Cardiac muscle cell (in vitro differentiated cells and primary cell): ENCODE measurements at regions not wholly inside any gene's neighbourhood (a gene's known extent, or its start where the extent isn't known, plus 50 kb on each side); places are given as distances from the start of the nearest gene placed in this dataset.

Experiments
- DNase-seq, 2 donors: peaks; one replicate each; pipeline versions ENCODE4 v3.0.0 to v3.0.0-alpha.2; 2010 to 2017; ENCODE audit warnings: low read depth in 1 of 2, low spot score in 1 of 2
- H3K27ac ChIP-seq: fragments of 200-600 bp; sonication (generic); 2 replicates; pipeline ENCODE4 v1.5.1; 2016
- H3K27me3 ChIP-seq: fragments of 200-600 bp; sonication (generic); 2 replicates; pipeline ENCODE4 v1.6.0; 2016; ENCODE audit warnings: control low read depth
- H3K36me3 ChIP-seq: fragments of 200-600 bp; sonication (generic); 2 replicates; pipeline ENCODE4 v1.5.1; 2016; ENCODE audit warnings: control low read depth
- H3K4me1 ChIP-seq: fragments of 200-600 bp; sonication (generic); 2 replicates; pipeline ENCODE4 v1.8.1; 2017; ENCODE audit warnings: low read depth, mild to moderate bottlenecking, mixed run types
- H3K4me3 ChIP-seq: fragments of 200-600 bp; sonication (generic); 2 replicates; pipeline ENCODE4 v1.5.1; 2016; ENCODE audit warnings: mild to moderate bottlenecking
- H3K9me3 ChIP-seq: fragments of 200-600 bp; sonication (generic); 2 replicates; pipeline ENCODE4 v1.5.1; 2017; ENCODE audit warnings: low read depth, mild to moderate bottlenecking, control low read depth
- TF ChIP-seq, protein P1 (sequence below): IDR thresholded peaks from 2 replicates; pipeline ENCODE4 v1.5.1; 2012; ENCODE audit warnings: low read depth, mild to moderate bottlenecking, low read length

DNA sequence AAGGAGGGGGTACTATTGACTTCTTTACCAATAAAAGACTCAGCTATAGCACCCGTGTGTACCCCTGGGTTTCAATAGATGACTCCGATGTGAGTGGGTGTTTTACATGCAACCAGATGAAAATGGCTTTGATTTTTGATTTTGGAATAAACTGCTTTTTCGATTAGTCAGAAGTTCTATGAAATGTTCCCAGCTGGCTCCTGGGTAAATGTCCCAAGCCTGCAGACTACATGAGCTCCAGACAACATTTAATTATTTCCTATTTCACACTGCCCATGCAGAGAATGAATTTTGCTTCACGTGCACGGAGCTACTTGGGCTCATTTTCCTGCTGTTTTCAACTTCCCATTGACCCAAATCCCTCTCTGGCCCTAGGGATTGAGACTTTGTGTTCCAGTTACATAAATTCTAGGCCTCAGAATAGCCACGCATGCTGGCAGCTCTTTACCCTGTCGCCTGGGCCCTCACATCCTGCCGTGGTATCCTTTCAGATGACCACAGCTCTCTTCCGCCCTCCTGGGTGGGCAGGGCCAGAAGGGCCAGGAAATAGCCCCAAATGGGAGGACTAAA, 59.7 kb downstream of the GPR6 start:
- Histone ChIP-seq H3K9me3 (no peaks in the 10 kb centered on the region), H3K4me3 (no peak overlapping the region), H3K27ac (no peak overlapping the region), H3K36me3 (no peaks in the 10 kb centered on the region), H3K4me1 (no peaks in the 10 kb centered on the region), H3K27me3 (no peaks in the 10 kb centered on the region)
- DNase-seq, result no peak
- TF ChIP-seq, protein P1, sequence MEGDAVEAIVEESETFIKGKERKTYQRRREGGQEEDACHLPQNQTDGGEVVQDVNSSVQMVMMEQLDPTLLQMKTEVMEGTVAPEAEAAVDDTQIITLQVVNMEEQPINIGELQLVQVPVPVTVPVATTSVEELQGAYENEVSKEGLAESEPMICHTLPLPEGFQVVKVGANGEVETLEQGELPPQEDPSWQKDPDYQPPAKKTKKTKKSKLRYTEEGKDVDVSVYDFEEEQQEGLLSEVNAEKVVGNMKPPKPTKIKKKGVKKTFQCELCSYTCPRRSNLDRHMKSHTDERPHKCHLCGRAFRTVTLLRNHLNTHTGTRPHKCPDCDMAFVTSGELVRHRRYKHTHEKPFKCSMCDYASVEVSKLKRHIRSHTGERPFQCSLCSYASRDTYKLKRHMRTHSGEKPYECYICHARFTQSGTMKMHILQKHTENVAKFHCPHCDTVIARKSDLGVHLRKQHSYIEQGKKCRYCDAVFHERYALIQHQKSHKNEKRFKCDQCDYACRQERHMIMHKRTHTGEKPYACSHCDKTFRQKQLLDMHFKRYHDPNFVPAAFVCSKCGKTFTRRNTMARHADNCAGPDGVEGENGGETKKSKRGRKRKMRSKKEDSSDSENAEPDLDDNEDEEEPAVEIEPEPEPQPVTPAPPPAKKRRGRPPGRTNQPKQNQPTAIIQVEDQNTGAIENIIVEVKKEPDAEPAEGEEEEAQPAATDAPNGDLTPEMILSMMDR, result no peak

DNA sequence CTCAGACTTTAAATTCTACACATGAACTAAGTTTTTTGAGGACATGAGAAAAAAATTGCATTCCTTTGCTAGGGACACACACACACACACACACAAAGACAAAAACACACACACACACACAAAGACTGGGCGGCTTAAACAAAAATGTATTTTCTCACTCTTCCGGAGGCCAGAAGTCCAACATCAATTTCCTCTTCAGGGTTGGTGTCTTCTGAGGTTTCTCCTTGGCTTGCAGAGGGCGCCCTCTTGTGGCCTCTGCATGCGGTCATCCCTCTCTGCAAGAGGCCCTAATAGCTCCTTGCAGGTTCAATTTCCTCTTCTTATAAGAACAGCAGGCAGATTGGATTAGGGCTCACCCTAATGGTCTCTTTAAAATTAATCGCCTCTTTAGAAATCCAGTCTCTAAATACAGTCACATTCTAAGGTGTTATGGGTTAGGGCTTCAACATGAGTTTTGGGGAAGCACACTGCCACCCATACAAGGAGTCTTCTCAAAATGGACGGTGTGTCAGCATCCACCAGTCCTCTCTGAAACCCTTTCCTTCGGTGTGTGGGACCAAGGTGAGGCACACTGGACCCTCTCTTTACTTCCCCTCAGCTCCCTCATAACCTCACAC, 61.4 kb downstream of the GPR6 start:
- H3K27me3 ChIP-seq, result no peaks in the 10 kb centered on the region
- H3K36me3 ChIP-seq, result no peaks in the 10 kb centered on the region
- peak; percentile 87 to 95 for DNase-seq
- TF ChIP-seq, protein P1, result peak; percentile 94
- H3K4me1 ChIP-seq, result no peaks in the 10 kb centered on the region
- no peak overlapping the region for H3K4me3 ChIP-seq
- H3K9me3 ChIP-seq, result no peaks in the 10 kb centered on the region
- H3K27ac ChIP-seq, result no peak overlapping the region

DNA sequence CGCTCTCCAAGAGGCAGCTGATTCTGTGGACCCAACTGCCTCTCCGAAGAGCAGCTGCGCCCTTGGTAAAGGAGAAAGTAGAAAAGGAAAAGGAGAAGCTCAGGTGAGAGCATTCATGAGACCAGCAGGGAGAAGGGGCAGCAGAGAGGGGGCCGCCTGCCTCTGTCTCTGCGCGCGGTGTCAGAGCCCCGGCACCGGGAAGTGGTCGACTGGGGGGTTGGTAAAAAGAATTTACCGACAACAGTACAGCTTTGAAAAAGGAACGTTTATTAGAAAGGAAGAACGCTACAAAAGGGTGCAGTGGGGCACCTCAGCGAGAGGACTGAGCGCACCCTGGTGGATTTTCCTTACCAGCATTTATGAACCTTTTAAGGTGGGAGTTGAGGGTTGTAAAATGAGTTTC, 61.9 kb downstream of the GPR6 start:
- Histone ChIP-seq H3K27me3 (no peaks in the 10 kb centered on the region), H3K4me3 (no peak overlapping the region), H3K27ac (no peak overlapping the region), H3K36me3 (no peaks in the 10 kb centered on the region), H3K9me3 (no peaks in the 10 kb centered on the region), H3K4me1 (no peaks in the 10 kb centered on the region)
- TF ChIP-seq, protein P1, result peak; percentile 40
- DNase-seq, result peak; percentile 37 to 48

DNA sequence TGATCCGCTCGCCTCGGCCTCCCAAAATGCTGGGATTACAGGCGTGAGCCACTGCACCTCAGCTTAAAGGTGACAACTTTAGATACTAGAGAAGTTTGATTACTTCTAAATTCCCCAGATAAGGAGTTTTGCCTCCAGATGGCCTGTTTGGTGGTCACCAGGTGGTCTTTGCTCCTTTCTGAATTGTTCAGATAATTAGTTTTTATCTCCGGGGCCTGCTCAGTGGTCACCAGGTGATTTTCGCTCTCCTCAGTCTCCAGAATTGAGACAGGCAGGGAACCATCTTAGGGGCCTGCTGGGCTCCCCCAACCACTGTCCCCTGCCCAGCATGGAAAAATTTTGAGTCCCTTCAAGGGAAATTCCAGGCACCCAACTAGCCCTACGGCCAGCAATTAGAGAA, 62.6 kb downstream of the GPR6 start:
- Histone ChIP-seq H3K27me3 (no peaks in the 10 kb centered on the region), H3K9me3 (no peaks in the 10 kb centered on the region), H3K4me3 (no peak overlapping the region), H3K27ac (no peak overlapping the region), H3K36me3 (no peaks in the 10 kb centered on the region), H3K4me1 (no peaks in the 10 kb centered on the region)
- TF ChIP-seq, protein P1, result no peak
- no peak for DNase-seq

DNA sequence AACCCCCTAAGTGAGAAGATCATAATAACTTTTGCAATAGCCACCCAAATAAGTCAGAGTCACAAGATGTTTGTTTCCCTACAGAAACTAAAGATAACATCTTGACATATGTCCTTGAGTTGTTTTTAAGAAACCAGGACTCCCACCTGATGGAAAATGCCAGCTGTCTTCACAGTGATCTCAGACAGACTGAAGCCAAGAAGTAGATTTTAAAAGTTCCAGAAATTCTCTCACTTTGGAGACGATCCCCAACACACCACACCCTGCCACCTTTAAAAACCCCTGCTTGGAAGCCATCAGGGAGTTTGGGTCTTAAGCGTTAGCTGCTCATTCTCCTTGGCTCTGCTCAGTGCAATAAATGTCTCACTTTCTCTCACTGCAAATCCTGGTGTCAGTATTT, 63.0 kb downstream of the GPR6 start:
- H3K27me3 ChIP-seq, result no peaks in the 10 kb centered on the region
- no peaks in the 10 kb centered on the region for H3K9me3 ChIP-seq
- DNase-seq, result no peak
- no peak overlapping the region for H3K27ac ChIP-seq
- H3K36me3 ChIP-seq, result no peaks in the 10 kb centered on the region
- no peaks in the 10 kb centered on the region for H3K4me1 ChIP-seq
- no peak overlapping the region for H3K4me3 ChIP-seq
- TF ChIP-seq, protein P1, result no peak

DNA sequence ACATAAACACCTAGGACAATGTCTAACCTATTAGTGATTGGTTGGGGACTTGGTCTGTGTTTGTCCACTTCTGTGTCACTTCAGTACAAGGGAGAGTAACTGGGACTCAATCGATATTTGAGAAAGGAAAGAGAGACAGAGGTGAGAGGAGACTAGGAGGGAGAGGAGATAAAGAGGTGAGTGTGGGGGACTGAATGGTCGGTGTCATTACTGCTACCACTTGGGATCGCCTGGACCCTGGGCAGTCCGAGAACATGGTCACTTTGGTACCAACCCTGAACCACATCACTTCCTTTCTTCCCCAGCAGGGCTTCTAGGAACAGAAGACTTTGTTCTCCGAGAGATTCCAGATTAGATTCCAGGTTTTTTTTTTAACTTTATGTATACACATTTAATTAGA, 63.7 kb downstream of the GPR6 start:
- no peak for DNase-seq
- Histone ChIP-seq H3K27ac (no peak overlapping the region), H3K36me3 (no peaks in the 10 kb centered on the region), H3K4me1 (no peaks in the 10 kb centered on the region), H3K4me3 (no peak overlapping the region), H3K9me3 (no peaks in the 10 kb centered on the region), H3K27me3 (no peaks in the 10 kb centered on the region)
- TF ChIP-seq, protein P1, result no peak
